ENCODE measurements at regions not wholly inside any gene's neighbourhood (a gene's known extent, or its start where the extent isn't known, plus 50 kb on each side); places are given as distances from the start of the nearest gene placed in this dataset.

GRCh38 chr21:17003258-17003615 lies 509.6 kb upstream of the CXADR start:
- no peak for DNase-seq (ENCODE audit: low read depth in 2 of 2)

DNA sequence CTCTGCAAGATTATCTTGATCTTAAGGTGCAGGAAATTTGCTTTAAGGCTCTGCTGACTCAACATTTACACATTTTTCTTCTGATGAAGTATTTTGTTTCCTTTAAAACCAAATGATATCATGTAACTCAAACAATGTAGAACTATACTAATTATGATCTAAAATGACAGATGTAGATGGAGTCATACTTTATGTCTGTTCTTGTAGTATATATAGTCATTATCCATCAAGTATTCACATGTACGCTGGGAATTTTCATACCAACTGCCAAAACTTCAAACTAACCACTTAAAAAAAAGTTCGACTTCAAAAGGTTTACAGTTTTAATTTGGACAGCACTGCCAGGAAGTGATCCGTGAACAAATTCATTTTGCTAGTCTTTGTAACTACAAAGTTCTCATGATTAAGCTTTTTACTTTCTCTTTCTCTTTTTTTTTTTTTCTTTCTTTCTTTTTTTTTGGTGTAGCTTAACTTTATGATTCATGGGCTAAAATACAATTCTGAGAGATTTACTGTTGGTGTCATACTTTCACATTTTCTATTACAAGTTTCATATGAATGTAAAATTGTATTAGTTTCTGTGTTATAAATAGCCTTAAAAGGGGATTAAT lies 509.0 kb upstream of the CXADR start:
- no peak for DNase-seq (ENCODE audit: low read depth in 2 of 2)

- no peak for DNase-seq (ENCODE audit: low read depth in 2 of 2)
These were observed 480.6 kb upstream of the CXADR start for GRCh38 chr21:17032141-17032655.

GRCh38 chr21:17044696-17045095 lies 468.1 kb upstream of the CXADR start:
- no peak for DNase-seq (ENCODE audit: low read depth in 2 of 2)

DNA sequence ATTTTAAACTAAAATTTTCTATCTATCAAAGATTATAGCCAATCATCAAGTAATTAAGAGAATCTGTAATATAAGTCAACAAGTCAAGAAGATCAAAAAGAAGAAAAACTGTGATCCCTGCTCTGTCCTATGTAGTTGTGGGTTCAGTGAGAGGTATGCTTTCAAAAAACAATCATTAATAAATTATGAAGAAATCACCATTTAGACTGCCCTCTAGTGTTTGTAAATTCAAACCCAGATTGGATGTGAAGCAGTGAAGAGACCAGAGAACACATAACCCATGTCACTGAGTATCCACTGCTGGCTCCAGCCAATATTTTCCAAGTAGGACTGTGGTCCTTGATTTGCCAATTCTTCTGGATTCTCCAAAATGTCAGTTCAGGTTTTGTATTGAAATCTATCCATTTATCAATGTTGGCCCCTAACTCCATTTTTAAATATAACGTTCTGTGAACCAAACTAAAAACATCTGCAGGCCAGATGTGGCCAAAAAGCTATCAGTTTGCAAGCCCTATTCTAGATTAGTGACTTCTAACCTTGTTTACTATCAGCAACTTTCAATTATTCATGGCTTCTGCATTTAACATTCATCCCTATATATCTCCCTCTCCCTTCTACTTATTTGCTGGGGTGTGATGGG lies 467.5 kb upstream of the CXADR start:
- DNase-seq (ENCODE audit: low read depth in 2 of 2), result no peak

- no peak for DNase-seq (ENCODE audit: low read depth in 2 of 2)
These were observed 463.9 kb upstream of the CXADR start for GRCh38 chr21:17048974-17049373.

DNA sequence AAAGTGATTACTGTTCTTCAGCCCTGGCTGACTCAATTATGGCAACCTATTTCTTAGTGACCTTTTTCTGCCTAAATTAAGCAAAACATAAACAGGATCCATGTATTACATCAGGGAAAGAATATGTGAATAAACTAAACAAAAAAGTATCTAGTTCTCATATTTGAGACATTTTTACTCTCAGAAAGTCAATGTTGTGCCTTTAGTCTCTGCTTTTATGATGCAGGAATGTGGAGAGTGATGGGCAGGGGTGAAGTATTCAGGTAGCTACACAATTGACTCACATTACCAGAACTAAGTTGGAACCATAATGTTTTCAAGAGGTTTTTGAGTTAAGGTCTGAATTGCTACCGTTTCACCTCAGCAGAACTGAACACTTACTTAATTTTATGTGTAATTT lies 462.7 kb upstream of the CXADR start:
- no peak for DNase-seq (ENCODE audit: low read depth in 2 of 2)

DNA sequence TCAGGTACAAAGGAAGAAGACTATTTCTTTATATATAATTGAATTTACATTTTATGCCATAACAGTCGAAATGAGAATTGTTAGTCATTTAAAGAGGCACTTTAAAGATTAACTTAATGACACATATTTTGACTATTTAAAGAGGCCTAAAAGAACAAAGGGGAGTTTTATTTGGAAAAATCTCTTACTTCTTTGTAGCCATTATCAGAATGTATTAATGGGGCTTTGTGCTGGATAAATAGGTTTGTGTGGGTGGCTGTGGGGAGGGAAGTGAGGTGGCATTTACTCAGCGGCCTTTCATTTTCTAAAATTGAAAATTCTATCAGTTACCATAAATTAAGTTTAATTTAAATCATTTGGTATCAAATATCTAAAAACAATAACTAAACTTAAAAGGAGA lies 462.2 kb upstream of the CXADR start:
- no peak for DNase-seq (ENCODE audit: low read depth in 2 of 2)

- no peak for DNase-seq (ENCODE audit: low read depth in 2 of 2)
These were observed 461.8 kb upstream of the CXADR start for GRCh38 chr21:17051054-17051453.

- no peak for DNase-seq (ENCODE audit: low read depth in 2 of 2)
These were observed 459.5 kb upstream of the CXADR start for GRCh38 chr21:17053321-17053720.

- no peak for DNase-seq (ENCODE audit: low read depth in 2 of 2)
These were observed 452.9 kb upstream of the CXADR start for GRCh38 chr21:17059936-17060335.

DNA sequence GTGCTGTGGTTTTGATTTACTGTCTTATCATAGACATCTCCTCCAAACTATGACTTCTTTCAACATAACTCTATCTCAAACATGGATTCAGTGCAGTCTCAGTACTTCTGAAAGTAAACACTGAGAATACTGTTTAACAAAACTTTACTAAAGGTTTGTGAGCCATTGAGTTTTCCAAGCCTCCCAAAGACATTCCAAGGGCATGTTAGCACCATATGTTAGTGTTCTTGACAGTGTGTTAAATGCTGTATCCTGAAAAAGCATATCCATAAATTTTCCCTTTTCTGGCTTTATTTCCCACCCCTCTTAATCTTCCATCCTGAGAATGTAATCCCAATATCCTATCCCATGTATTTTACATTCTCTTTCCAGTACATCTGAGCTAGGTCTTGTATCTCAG lies 446.8 kb upstream of the CXADR start:
- DNase-seq (ENCODE audit: low read depth in 2 of 2), result no peak

- no peak for DNase-seq (ENCODE audit: low read depth in 2 of 2)
These were observed 441.8 kb upstream of the CXADR start for GRCh38 chr21:17071093-17071492.

- DNase-seq (ENCODE audit: low read depth in 2 of 2), result no peak
These were observed 431.6 kb upstream of the CXADR start for GRCh38 chr21:17081193-17081592.

DNA sequence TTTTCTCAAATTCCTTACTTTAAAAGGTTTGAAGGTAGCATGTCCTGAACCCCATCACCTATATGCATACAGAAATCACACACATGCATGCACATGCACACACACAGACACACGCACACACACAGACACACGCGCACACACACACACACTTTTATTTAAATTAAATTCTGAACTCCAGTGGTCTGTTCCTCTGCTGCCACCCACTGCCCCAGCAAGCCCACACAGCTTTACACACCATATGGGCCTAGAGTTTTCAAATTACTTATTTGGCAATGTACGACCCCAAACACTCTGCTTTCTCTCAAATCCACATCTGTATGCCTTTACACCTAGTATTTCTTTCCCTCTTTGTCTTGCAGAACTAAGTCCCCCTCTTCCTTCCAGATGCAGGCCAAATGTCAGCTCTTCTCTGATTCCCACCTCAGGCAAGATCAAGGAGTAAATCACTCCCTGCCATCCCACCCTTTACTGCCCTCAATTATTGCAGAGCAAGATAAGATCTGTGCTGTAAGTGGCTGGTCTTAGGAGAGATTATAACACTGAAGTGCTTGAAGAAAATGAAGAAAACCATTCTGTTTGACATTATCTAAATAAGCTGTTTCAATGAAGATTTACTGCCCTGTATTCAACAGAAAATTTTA lies 429.9 kb upstream of the CXADR start:
- no peak for DNase-seq (ENCODE audit: low read depth in 2 of 2)

GRCh38 chr21:17085707-17086106 lies 427.1 kb upstream of the CXADR start:
- DNase-seq (ENCODE audit: low read depth in 2 of 2), result no peak

- no peak for DNase-seq (ENCODE audit: low read depth in 2 of 2)
These were observed 424.3 kb upstream of the CXADR start for GRCh38 chr21:17088500-17088899.

- DNase-seq (ENCODE audit: low read depth in 2 of 2), result no peak
These were observed 423.8 kb upstream of the CXADR start for GRCh38 chr21:17089091-17089491.

DNA sequence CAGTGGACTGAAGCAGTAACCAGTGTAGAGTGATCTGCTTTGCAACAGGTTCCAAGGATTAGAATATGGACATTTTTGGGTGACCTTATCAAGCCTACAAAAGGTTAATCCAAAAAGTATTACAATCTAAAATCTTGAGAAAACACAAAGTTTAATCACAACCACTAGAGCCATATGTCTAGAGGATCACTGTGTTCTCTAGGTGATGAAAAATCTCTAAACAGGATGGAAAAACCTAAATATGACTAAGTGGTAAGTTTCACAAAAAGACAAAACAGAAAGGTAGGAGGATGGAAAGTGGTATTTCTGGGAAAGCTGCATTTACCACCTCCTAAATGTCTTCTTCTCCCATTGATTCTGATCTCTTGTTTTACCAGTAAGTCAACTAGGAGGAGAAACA lies 411.1 kb upstream of the CXADR start:
- DNase-seq (ENCODE audit: low read depth in 2 of 2), result no peak

DNA sequence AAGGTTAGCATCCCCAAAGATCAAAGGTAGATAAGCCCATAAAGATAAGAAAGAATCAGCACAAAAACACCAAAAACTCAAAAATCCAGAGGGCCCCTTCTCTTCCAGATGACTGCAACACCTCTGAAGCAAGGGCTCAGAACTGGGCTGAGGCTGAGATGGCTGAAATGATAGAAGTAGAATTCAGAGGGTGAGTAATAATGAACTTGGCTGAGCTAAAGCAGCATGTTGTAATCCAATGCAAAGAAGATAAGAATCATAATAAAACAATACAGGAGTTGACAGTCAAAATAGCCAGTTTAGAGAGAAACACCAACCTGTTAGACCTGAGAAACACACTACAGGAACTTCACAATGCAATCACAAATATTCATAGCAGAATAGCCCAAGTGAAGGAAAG lies 406.9 kb upstream of the CXADR start:
- no peak for DNase-seq (ENCODE audit: low read depth in 2 of 2)

DNA sequence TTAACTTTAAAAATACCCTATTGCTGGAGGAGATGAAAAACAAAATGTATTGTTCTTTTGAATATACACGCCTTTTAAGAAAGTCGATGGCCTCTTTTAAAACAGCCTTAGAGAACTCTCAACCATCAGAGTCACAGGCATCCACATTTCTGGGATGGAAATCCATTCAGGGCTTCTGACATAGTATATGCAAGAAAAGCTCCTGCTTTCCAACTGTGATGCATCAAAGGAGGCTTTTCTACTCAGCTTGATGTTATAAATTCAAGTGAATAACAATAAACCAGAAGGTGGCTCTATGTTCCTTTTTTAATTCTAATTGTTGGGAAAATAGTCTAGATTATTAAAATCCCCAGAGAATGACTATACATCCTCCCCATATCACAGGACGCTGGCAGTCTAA lies 398.8 kb upstream of the CXADR start:
- DNase-seq (ENCODE audit: low read depth in 2 of 2), result no peak

- no peak for DNase-seq (ENCODE audit: low read depth in 2 of 2)
These were observed 394.0 kb upstream of the CXADR start for GRCh38 chr21:17118638-17119384.
